ENCODE measurements at regions not wholly inside any gene's neighbourhood (a gene's known extent, or its start where the extent isn't known, plus 50 kb on each side); places are given as distances from the start of the nearest gene placed in this dataset.

GRCh38 chr7:57328457-57328856 is 121.5 kb upstream of the ZNF716 start:
- TF ChIP-seq CTCF (IDR thresholded peaks at IDR 0.05 in 4 of 5, conservative IDR thresholded peaks at IDR 0.05 in 1 of 5) (no peak), POLR2A (IDR thresholded peaks at IDR 0.05) (no peak)

Data from gastrocnemius medialis (tissue), 4 donors.